ENCODE measurements at regions not wholly inside any gene's neighbourhood (a gene's known extent, or its start where the extent isn't known, plus 50 kb on each side); places are given as distances from the start of the nearest gene placed in this dataset.

GRCh38 chr2:9774266-9774665 is 69.0 kb upstream of the TAF1B start:
- TF ChIP-seq CTCF (conservative IDR thresholded peaks at IDR 0.05; ENCODE audit: low read length) (no peak), EZH2phosphoT487 (IDR thresholded peaks at IDR 0.05; ENCODE audit: borderline replicate concordance) (no peak)
